Fibroblast of skin of scalp (primary cell): ENCODE measurements at regions not wholly inside any gene's neighbourhood (a gene's known extent, or its start where the extent isn't known, plus 50 kb on each side); places are given as distances from the start of the nearest gene placed in this dataset.

Experiments
- DNase-seq: peaks from one replicate; pipeline ENCODE4 v3.0.0-alpha.2; 2013

DNA sequence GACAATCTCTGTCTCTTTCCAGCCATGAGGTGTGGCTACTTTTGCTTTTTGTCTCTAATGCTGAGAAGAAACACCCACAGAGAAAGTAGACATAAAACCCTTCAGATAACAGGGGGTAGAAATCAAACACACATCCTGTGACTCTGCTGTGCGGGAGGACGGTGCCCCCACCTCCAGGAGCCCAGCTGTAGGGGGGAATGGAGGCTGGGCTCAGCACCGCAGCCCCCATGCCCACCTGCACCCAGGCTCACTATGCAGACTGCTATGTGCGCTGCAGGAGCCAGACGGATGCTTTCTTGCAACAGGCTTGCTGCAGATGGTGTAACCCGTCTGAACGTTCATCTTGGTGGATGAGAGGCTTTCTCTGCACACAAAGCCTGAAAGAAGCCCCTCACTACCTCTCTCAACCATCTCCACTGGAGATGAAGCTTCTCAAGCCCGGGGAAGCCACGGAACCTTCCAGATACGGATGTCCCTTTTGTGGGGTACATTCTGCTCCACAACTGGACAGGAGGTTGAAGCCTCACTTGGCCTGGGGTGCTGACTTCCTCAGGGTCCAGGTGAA lies 207.2 kb downstream of the GADD45G start:
- DNase-seq, result no peak

DNA sequence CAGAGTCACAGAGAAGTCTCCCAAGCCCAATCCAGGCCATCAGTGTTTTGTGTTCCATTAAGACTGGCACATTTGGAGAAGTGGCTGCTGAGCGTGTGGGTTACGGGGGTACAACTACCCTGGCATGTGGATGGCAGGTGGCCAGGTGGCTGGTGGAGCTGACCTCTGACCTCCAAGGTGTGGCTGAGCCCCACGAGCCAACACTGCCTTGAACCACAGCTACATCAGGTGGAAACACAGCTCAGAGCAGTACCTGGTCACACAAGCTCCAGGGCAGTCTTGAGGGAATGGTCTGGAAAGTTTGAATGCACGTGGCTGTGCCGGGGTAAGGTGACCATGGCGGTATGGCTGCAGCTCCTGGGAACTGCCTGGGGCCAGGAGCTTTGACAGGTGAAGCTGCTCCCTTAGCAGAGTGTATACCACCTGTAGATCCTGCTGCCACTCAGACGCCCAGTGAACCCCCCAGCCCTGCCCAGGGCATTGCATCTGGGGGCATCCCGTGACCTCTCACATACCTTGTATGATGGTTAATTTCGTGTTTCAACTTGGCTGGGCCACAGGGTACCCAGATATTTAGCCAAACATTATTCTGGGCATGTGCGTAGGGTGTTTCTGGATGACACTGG lies 207.9 kb downstream of the GADD45G start:
- DNase-seq, result no peak

DNA sequence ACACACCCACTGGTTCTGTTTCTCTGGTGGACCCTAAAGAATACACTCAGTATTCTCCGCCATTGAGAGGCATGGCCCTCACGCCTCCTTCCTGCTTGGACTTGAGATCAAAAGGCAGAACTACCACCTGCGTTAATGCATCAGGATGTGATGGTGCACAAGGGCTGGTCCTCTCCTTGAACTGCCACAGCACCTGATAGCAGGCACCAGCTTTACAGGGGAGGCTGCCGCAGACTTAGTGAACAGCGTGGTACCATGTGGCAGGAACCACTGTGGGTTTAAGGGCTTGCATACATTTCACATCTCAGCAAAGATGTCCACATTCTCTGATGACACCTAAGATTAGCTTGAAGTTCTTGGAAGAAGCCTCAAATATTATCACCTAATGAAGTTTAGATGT lies 208.7 kb downstream of the GADD45G start:
- DNase-seq, result no peak

DNA sequence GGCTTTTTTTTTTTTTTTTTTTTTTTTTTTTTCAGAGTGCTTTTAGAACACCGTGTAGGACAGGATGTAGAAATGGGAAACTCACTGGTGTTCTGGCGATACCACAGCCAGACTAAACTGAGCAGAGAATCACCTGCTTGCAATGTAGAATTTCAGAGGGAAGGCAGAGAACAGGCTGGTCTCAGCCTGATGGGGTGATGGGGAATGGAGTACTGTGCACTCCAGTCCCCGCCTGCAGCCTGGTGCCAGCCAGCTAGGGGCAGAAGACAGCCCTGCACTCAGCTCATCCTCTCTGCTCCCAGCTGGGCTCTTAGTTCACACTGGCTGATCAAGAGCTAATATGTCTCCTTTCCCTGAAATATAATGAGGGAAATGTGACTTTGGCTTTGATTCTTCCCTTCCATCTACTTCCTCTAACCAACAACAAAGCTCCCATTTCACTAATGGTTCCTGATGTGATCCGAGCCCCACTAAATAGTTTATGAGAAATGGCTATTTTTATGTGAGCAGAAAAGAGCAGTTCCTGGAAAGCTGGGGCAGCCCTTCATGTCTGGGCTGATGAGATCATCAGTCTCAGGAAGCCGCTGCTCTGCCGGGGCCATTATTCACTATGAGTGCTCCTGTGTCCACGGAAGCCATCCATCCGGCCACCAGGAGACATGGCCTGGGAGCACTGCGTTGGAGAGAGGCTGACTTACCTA lies 209.7 kb downstream of the GADD45G start:
- DNase-seq, result peak; percentile 46

DNA sequence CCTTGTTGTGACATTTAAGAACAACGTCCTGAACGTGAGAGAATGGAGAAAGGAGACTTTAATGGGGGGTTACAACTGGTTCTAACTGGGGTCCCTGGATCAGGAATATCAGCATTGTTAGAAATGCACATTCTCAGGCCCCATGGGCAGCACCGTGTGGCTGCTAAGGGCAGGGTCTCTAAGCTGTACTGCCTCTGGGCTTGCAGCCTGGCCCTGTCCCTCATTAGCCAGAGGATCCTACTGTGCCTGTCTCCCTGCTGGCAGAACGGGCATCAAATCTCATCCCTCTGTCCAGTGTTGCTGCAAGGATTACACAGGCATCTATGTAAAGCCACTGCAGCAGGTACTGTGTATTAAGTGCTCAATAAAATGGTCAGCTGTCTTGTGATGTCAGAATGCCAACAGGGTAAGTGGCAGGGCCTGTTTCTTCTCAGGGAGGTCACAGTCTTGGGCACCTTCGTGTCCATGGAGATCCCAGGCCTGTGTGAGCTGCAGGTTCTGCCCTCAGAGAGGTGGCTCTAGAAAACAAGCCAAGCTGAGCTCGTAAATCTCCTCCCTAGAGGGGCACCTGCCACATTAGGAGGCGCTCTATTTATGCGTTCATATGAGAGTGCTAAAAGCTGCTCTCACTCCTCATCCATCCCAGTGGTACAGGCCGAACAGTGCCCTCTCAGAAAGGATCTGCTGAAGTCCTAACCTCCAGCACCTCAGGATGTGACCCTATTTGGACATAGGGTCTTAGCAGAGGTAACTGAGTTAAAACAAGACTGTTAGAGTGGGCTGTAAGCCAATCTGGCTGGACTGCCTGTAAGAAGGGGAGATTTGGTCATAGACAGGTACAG lies 210.5 kb downstream of the GADD45G start:
- no peak for DNase-seq

- DNase-seq, result peak; percentile 37
Observed at GRCh38 chr9:89815903-89816573, 211.2 kb downstream of the GADD45G start.

DNA sequence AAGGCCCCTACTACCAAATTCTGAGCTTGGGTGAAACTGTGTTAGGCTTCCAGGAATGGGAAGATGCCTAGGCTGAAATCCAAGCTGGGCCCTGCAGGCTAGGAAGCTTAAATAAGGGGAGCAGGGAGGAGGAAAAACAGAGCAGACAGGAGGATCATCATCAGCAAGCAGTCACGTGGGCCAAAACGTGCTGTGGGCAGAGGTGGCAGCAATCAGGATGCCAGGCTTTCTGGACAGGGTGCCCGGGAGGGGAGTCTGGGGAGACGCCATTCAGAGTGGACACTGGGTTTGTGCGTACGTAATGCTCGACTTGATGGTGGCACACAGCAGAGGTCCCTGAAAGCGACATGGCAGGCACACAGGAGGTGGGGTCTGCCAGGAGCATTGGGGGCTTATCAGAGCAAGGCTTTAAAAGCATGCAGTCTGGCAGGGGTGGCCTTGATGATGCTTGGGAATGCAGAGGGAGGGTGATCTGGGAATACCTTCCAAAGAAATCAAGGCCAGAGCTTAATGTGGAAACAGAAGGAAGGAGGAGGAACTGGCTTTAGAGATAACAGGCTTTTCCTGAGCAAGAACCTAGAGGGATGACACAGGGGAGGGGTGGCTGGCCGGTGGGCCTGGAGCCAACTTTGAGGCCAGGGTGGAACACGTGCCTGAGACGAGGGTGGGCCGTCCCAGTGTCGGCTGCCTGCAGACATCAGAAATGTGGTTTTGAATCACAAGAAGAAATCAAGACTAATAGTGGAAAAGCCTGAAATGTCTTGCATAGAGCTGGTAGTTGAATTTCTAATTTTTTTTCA lies 212.5 kb downstream of the GADD45G start:
- DNase-seq, result no peak

DNA sequence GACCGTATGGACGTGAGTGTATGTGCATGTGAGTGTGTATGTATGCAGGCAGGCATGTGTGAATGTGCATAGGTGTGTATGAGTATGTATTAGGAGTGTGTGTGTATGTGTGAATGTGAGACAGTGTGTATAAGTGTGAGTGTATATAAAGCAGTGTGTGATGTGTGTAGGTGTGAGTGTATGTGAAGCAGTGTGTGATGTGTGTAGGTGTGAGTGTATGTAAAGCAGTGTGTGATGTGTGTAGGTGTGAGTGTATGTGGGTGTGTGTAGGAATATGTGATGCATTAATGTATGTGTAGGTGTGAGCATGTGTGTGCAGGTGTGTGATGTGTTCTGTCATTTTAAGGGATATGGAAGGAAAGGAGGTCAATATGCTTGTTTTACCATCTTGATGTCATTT lies 215.5 kb downstream of the GADD45G start:
- DNase-seq, result no peak

- DNase-seq, result peak; percentile 31
Observed at GRCh38 chr9:89821081-89821480, 216.3 kb downstream of the GADD45G start.

GRCh38 chr9:89822996-89823395 lies 218.2 kb downstream of the GADD45G start:
- no peak for DNase-seq

DNA sequence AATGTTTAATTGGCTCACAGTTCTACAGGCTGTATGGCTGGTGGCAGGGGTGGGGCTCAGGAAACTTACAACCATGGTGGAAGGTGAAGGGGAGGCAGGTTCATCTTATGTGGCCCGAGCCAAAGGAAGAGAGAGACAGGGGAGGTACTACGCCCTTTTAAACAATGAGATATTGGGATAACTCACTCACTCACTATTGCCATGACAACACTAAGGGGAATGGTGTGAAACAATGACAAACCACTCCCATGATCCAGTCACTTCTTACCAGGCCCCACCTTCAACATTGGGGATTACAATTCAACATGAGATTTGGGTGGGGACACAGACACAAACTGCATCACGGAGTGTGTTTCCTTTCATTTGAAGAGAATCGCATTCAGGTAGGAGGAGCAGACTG lies 220.9 kb downstream of the GADD45G start:
- no peak for DNase-seq

DNA sequence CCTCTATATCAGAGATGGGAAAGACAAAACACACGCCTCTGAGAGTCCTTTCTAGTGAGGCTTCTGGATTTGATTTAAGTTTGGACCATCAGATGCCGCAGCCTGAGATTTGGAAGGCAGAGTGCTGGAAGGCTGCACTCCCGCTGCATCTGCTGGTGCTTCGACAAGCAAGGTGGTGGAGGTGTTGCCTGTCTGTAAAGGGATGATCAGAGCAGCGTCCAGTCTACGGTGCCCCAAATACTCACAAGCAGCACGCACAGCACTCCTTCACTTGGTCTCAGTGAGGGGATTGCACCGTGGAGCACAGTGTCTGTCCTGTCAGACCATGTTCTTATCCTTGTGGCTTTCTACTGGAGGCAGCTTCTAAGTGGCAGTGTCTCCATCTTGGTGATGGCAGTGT lies 221.4 kb downstream of the GADD45G start:
- no peak for DNase-seq

- no peak for DNase-seq
Observed at GRCh38 chr9:89829346-89829745, 224.5 kb downstream of the GADD45G start.

DNA sequence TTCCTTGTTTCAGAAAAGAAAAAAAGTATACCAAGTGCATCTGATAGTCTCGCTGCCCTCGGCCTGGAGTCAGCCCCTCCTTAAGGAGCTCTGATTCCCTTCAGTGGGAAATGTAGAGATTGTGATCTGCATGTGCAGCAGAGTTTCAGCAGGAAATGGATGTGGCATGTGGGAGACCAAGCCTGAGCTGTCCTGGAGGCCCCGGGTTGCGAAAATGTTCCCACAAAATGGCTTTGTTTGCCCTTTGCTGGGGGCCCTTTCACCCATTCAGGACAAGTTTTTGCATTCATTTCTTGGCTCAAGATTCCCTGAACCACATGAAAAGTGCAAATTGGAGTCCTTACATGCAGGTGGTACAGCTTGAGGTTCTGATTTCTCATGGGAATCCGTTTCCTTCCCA lies 230.9 kb downstream of the GADD45G start:
- no peak for DNase-seq

GRCh38 chr9:89837162-89837933 lies 232.5 kb downstream of the GADD45G start:
- no peak for DNase-seq

GRCh38 chr9:89837934-89838310 lies 233.1 kb downstream of the GADD45G start:
- no peak for DNase-seq

DNA sequence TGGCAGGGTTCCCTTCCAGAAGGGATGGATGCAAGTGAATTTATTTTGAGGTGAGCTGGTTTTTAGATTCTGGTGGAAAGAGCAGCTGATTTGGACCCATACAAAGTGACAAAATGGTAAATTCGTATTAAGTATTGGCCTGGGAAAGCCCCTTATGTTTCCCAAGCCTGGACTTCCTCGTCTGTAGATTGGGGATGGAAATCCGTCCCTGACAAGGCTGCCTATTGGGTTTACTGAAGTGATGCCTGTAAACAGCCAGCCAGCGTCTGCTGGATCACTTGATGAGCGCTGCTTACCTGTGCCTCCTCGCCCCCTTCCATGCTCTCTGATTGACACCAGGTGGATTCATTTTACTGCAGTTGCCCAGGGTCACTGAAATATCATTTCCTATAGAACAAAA lies 233.8 kb downstream of the GADD45G start:
- no peak for DNase-seq

GRCh38 chr9:89839449-89839848 lies 234.6 kb downstream of the GADD45G start:
- no peak for DNase-seq

GRCh38 chr9:89839952-89840351 lies 235.1 kb downstream of the GADD45G start:
- DNase-seq, result no peak

DNA sequence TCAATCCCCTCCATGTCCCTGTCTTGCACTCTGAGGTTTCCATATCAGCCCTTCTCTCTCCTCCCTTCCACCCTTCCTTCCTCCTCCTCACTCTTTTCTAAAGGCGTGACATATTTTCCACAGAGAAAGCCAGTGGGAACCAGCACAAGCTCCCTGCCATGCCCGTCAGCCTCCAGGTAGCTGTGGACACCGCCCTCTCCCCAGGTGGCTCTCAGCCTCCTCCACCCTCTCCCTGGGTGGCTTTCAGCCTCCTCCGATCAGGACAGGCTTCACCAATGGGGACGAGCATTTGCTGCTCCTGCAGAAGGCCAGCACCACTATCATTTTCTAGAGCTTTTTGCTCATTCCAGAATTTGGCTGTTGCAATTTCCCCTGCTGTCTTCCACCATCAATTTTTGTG lies 236.6 kb downstream of the GADD45G start:
- DNase-seq, result no peak

DNA sequence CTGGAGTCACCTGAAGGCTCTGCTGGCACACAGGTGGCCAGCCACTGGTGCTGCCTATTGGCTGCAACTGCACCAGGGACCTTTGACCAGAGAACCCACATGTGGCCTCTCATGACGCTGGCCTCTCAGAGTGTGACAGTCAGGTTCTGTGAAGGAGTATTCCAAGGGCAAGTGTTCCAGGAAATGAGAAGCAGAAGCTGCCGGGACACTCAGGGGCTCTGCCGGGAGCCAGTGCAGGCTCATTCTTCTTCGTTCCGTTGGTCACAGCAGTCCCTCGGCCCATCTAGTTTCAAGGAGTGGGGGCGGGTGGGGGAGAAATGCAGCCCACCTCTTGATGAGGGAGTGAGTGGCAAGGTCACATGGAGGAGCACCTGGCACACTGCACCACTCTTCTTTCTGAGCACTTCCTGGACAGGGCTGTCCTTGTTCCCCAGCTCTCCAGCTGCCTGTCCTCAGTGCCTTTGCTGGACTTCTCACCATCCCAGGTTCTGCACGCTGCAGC lies 237.5 kb downstream of the GADD45G start:
- DNase-seq, result no peak
